ENCODE measurements at regions not wholly inside any gene's neighbourhood (a gene's known extent, or its start where the extent isn't known, plus 50 kb on each side); places are given as distances from the start of the nearest gene placed in this dataset.

- no peak for DNase-seq
Measured at GRCh38 chr16:13553453-13553985, 366.4 kb upstream of the ERCC4 start.

GRCh38 chr16:13554005-13554404 is 365.9 kb upstream of the ERCC4 start:
- no peak for DNase-seq

- no peak for DNase-seq
Measured at GRCh38 chr16:13554643-13555042, 365.3 kb upstream of the ERCC4 start.

- no peak for DNase-seq
Measured at GRCh38 chr16:13557418-13557817, 362.5 kb upstream of the ERCC4 start.

GRCh38 chr16:13558752-13559151 is 361.2 kb upstream of the ERCC4 start:
- no peak for DNase-seq

- no peak for DNase-seq
Measured at GRCh38 chr16:13559624-13560023, 360.3 kb upstream of the ERCC4 start.

- DNase-seq = no peak
Measured at GRCh38 chr16:13560151-13560550, 359.8 kb upstream of the ERCC4 start.

- DNase-seq = no peak
Measured at GRCh38 chr16:13561291-13562070, 358.5 kb upstream of the ERCC4 start.

GRCh38 chr16:13568803-13569202 is 351.2 kb upstream of the ERCC4 start:
- DNase-seq = no peak

- DNase-seq = no peak
Measured at GRCh38 chr16:13569986-13570385, 350.0 kb upstream of the ERCC4 start.

GRCh38 chr16:13571036-13571435 is 348.9 kb upstream of the ERCC4 start:
- no peak for DNase-seq

- no peak for DNase-seq
Measured at GRCh38 chr16:13573903-13574302, 346.1 kb upstream of the ERCC4 start.

GRCh38 chr16:13586051-13586450 is 333.9 kb upstream of the ERCC4 start:
- no peak for DNase-seq

GRCh38 chr16:13587181-13587580 is 332.8 kb upstream of the ERCC4 start:
- DNase-seq = no peak

GRCh38 chr16:13594823-13595222 is 325.1 kb upstream of the ERCC4 start:
- DNase-seq = no peak

- no peak for DNase-seq
Measured at GRCh38 chr16:13606804-13607203, 313.1 kb upstream of the ERCC4 start.

GRCh38 chr16:13607289-13607688 is 312.7 kb upstream of the ERCC4 start:
- no peak for DNase-seq

- DNase-seq = no peak
Measured at GRCh38 chr16:13611596-13611995, 308.4 kb upstream of the ERCC4 start.

- no peak for DNase-seq
Measured at GRCh38 chr16:13612623-13613022, 307.3 kb upstream of the ERCC4 start.

- DNase-seq = no peak
Measured at GRCh38 chr16:13613165-13613564, 306.8 kb upstream of the ERCC4 start.

GRCh38 chr16:13621639-13622038 is 298.3 kb upstream of the ERCC4 start:
- DNase-seq = no peak

- no peak for DNase-seq
Measured at GRCh38 chr16:13628156-13628555, 291.8 kb upstream of the ERCC4 start.

- no peak for DNase-seq
Measured at GRCh38 chr16:13629704-13630103, 290.2 kb upstream of the ERCC4 start.

- no peak for DNase-seq
Measured at GRCh38 chr16:13630374-13630773, 289.6 kb upstream of the ERCC4 start.

GRCh38 chr16:13631213-13631767 is 288.7 kb upstream of the ERCC4 start:
- DNase-seq = no peak
